ENCODE measurements at regions not wholly inside any gene's neighbourhood (a gene's known extent, or its start where the extent isn't known, plus 50 kb on each side); places are given as distances from the start of the nearest gene placed in this dataset.

DNA sequence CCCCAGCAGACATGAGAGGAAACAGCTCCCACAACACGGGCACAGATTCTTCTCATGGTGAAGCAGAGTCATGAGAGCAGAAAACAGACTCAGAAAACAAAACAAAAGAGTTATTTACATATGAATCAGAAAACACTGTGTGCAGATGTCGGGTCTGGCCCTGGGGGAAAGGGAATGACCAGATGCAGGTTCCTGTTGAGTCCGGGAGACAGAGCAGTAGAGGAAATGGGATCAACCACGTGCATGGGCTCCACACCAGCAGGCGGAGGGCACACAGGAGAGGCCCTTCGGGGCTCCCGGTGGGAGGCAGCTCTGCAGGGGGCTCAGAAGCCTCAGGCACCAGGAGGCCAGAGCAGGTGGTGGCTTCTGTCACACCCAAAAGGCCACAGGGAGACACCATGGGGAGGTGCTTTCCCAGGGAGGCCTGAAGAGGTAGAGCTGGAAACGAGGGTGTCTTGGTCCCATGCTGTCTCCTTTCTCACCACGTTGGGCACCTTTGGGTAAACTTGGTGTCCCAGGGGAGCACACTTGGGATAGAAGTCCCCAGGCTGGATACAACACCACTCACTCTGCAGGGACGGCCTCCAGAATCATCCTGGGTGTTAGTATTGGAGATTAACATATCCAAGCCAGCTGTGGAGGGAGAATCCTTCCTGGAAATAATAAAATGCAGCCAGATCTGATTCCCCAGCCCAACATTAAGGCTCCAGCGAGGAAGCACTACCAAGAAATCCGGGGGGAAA lies 764.7 kb downstream of the BRD1 start:
- Histone ChIP-seq H3K4me1 (ENCODE audit: low read depth) (no peaks in the 10 kb centered on the region), H3K9me3 (ENCODE audit: low read depth) (no peaks in the 10 kb centered on the region), H3K27ac (no peak overlapping the region), H3K36me3 (no peaks in the 10 kb centered on the region), H3K27me3 (peaks cover 12% of the 10 kb centered on the region), H3K4me3 (no peak overlapping the region)
- TF ChIP-seq, protein P1, sequence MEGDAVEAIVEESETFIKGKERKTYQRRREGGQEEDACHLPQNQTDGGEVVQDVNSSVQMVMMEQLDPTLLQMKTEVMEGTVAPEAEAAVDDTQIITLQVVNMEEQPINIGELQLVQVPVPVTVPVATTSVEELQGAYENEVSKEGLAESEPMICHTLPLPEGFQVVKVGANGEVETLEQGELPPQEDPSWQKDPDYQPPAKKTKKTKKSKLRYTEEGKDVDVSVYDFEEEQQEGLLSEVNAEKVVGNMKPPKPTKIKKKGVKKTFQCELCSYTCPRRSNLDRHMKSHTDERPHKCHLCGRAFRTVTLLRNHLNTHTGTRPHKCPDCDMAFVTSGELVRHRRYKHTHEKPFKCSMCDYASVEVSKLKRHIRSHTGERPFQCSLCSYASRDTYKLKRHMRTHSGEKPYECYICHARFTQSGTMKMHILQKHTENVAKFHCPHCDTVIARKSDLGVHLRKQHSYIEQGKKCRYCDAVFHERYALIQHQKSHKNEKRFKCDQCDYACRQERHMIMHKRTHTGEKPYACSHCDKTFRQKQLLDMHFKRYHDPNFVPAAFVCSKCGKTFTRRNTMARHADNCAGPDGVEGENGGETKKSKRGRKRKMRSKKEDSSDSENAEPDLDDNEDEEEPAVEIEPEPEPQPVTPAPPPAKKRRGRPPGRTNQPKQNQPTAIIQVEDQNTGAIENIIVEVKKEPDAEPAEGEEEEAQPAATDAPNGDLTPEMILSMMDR (IDR thresholded peaks at IDR 0.05; ENCODE audit: low read depth, low read length), result no peak
- no peak for DNase-seq (ENCODE audit: low read depth in 1 of 2, low spot score in 1 of 2)

DNA sequence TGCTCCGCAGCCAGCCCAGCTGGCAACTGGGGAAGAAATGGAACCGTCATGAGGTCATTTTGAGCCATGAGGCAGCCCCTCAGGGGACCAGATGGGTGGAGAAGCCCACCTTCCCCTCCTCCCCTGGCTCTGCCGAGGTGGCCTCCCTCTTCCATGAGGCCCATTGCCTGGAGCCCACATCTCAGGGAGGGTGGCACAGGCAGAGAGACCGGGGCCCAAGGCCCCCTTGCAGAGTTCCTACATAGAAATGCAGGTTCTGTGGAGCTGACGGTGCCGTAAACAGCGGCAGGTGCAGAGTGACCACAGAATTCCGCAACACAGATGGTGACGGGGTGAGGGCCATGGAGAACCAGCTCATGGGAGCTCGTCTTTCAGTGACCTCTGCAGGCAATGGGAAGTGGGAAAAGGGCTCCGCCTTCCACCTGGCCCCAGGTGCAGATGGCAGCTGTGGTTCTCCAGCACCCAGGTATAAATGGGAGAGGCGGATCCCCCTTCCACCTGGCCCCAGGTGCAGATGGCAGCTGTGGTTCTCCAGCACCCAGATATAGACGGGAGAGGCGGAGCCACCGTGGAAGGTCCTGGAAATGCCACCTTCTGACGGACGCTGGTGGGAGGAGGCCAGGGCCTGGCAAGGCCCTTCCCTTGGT lies 765.4 kb downstream of the BRD1 start:
- Histone ChIP-seq H3K27ac (no peak overlapping the region), H3K4me3 (no peak overlapping the region), H3K27me3 (peaks cover 12% of the 10 kb centered on the region), H3K4me1 (ENCODE audit: low read depth) (no peaks in the 10 kb centered on the region), H3K9me3 (ENCODE audit: low read depth) (no peaks in the 10 kb centered on the region), H3K36me3 (no peaks in the 10 kb centered on the region)
- TF ChIP-seq, protein P1 (IDR thresholded peaks at IDR 0.05; ENCODE audit: low read depth, low read length), result no peak
- no peak for DNase-seq (ENCODE audit: low read depth in 1 of 2, low spot score in 1 of 2)

DNA sequence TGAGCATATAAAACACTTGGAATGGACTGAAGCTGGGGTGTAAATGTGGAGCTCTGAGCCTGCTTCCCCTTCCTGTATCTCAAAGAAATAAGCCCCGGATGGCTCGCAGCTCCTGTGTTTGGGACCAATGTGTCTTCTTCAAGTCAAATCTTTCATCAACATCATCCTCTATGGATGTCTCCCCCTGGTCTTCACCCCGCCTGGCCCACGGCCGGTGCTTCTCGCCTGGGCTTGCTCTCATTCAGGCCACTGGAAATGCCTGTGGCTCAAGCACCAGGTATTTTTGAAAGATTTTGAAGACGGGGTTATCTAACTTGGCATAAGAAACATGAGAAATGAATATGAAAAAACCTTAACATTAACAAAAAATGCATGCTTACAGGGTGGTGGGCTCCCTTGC lies 769.8 kb downstream of the BRD1 start:
- Histone ChIP-seq H3K27ac (no peak overlapping the region), H3K27me3 (peaks cover 12% of the 10 kb centered on the region), H3K36me3 (no peaks in the 10 kb centered on the region), H3K4me3 (no peak overlapping the region), H3K4me1 (ENCODE audit: low read depth) (no peaks in the 10 kb centered on the region), H3K9me3 (ENCODE audit: low read depth) (no peaks in the 10 kb centered on the region)
- TF ChIP-seq, protein P1 (IDR thresholded peaks at IDR 0.05; ENCODE audit: low read depth, low read length), result no peak
- DNase-seq (ENCODE audit: low read depth in 1 of 2, low spot score in 1 of 2), result no peak

DNA sequence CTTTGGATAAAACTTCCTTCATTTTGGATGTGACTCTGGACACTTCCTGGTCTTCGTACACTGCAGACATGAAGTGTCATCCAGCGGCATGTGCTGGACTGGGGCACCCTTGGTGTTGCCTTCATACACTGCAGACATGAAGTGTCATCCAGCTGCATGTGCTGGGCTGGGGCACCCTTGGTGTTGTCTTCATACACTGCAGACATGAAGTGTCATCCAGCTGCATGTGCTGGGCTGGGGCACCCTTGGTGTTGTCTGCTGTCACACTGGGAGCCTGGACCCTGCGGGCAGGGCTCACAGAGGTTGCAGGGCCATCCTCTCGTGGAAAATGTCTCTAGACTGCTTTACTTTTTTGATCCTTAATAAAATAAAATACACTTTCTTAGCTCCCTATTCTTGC lies 771.4 kb downstream of the BRD1 start:
- TF ChIP-seq, protein P1 (IDR thresholded peaks at IDR 0.05; ENCODE audit: low read depth, low read length), result no peak
- H3K36me3 ChIP-seq, result no peaks in the 10 kb centered on the region
- no peak overlapping the region for H3K4me3 ChIP-seq
- no peaks in the 10 kb centered on the region for H3K9me3 ChIP-seq (ENCODE audit: low read depth)
- H3K4me1 ChIP-seq (ENCODE audit: low read depth), result no peaks in the 10 kb centered on the region
- no peak overlapping the region for H3K27ac ChIP-seq
- peaks cover 12% of the 10 kb centered on the region for H3K27me3 ChIP-seq
- DNase-seq (ENCODE audit: low read depth in 1 of 2, low spot score in 1 of 2), result no peak

DNA sequence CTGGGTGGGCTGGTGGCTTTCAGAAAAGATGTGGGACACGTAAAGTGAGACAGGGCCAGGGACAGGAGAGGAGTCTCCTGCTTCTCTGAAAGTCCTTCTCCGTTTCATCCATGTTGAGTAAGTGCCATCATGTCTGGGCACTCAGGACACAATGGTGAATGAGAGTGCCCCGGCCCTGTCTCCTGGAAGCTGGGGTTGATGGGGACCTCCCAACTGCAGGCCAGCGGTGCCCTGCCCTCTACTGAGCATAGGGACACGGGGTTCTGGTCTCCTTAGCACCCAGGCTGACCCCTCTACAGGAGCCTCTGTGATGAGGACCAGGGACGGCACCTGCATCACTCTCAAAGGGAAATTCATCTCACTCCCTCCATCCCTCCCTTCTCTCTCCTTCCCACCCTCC lies 772.3 kb downstream of the BRD1 start:
- Histone ChIP-seq H3K27me3 (peaks cover 11% of the 10 kb centered on the region), H3K4me1 (ENCODE audit: low read depth) (no peaks in the 10 kb centered on the region), H3K36me3 (no peaks in the 10 kb centered on the region), H3K4me3 (no peak overlapping the region), H3K27ac (no peak overlapping the region), H3K9me3 (ENCODE audit: low read depth) (no peaks in the 10 kb centered on the region)
- TF ChIP-seq, protein P1 (IDR thresholded peaks at IDR 0.05; ENCODE audit: low read depth, low read length), result no peak
- no peak for DNase-seq (ENCODE audit: low read depth in 1 of 2, low spot score in 1 of 2)
